ENCODE measurements at regions not wholly inside any gene's neighbourhood (a gene's known extent, or its start where the extent isn't known, plus 50 kb on each side); places are given as distances from the start of the nearest gene placed in this dataset.

GRCh38 chr20:17017232-17017631 is 209.6 kb upstream of the PCSK2 start:
- Histone ChIP-seq H3K36me3 (ENCODE audit: control insufficient read depth in 2 of 2, extremely low read depth in 1 of 2, insufficient read depth in 2 of 2, low read length in 2 of 2) (no peaks in the 10 kb centered on the region), H3K27ac (ENCODE audit: insufficient read depth, low read depth, low read length) (no peak overlapping the region), H3K79me2 (ENCODE audit: control insufficient read depth, insufficient read depth, low read length) (no peaks in the 10 kb centered on the region), H4K20me1 (replicated peaks; ENCODE audit: control insufficient read depth, extremely low read depth, insufficient read depth, low read length) (no peaks in the 10 kb centered on the region), H3K4me1 (ENCODE audit: control insufficient read depth, extremely low read depth, insufficient read depth, low read length) (no peaks in the 10 kb centered on the region), H3K9ac (replicated peaks; ENCODE audit: extremely low read depth, insufficient read depth, low read length) (no peak overlapping the region), H3K4me3 (replicated peaks in 1 of 3; ENCODE audit: insufficient read depth in 1 of 3, low read depth in 1 of 3, low read length in 3 of 3) (no peak overlapping the region), H3K4me2 (ENCODE audit: insufficient read depth, low read length) (no peak overlapping the region), H3K9me1 (replicated peaks; ENCODE audit: control insufficient read depth, extremely low read depth, insufficient read depth, low read length) (no peaks in the 10 kb centered on the region), H3K27me3 (ENCODE audit: control insufficient read depth in 2 of 2, insufficient read depth in 2 of 2, low read length in 2 of 2) (no peaks in the 10 kb centered on the region), H2AFZ (ENCODE audit: low read depth, low read length) (no peak overlapping the region), H3K9me3 (replicated peaks; ENCODE audit: control insufficient read depth, insufficient read depth, low read length) (peaks cover 4% of the 10 kb centered on the region)
- CTCF ChIA-PET, result no interaction called here
- no peak for FAIRE-seq
- POLR2A ChIA-PET, result no interaction called here
- TF ChIP-seq FOS (IDR thresholded peaks at IDR 0.05; ENCODE audit: borderline replicate concordance, insufficient read depth, low read length) (no peak), JUN (IDR thresholded peaks at IDR 0.05; ENCODE audit: borderline replicate concordance, insufficient read depth, insufficient read length, low read depth) (no peak), POLR2AphosphoS5 (IDR thresholded peaks at IDR 0.05; ENCODE audit: insufficient read depth, low read depth, low read length) (no peak), GATA2 (IDR thresholded peaks at IDR 0.05; ENCODE audit: insufficient read depth, insufficient read length, low read depth, low read length) (no peak), CTCF (IDR thresholded peaks at IDR 0.05; ENCODE audit: extremely low read depth in 1 of 2, insufficient read depth in 1 of 2, low read depth in 1 of 2, low read length in 2 of 2) (no peak)
- dilution Hi-C loops (cut with MboI; ENCODE audit: extremely low pct_ligation_motif_present, low sequenced_read_pairs), result no loop called here
- no TSS peak for BruUV-seq (replicated peaks)
- DNase-seq (ENCODE audit: low read depth, low spot score), result no peak
- intact Hi-C loops (cut with micrococcal nuclease), result no loop called here

GRCh38 chr20:17021481-17021880 is 205.4 kb upstream of the PCSK2 start:
- H3K36me3 ChIP-seq (ENCODE audit: control insufficient read depth in 2 of 2, extremely low read depth in 1 of 2, insufficient read depth in 2 of 2, low read length in 2 of 2), result no peaks in the 10 kb centered on the region
- no peaks in the 10 kb centered on the region for H3K27me3 ChIP-seq (ENCODE audit: control insufficient read depth in 2 of 2, insufficient read depth in 2 of 2, low read length in 2 of 2)
- no peaks in the 10 kb centered on the region for H3K79me2 ChIP-seq (ENCODE audit: control insufficient read depth, insufficient read depth, low read length)
- H3K9me1 ChIP-seq (replicated peaks; ENCODE audit: control insufficient read depth, extremely low read depth, insufficient read depth, low read length), result no peaks in the 10 kb centered on the region
- H3K4me3 ChIP-seq (replicated peaks in 1 of 3; ENCODE audit: insufficient read depth in 1 of 3, low read depth in 1 of 3, low read length in 3 of 3), result no peak overlapping the region
- H3K4me2 ChIP-seq (ENCODE audit: insufficient read depth, low read length), result no peak overlapping the region
- ChIA-PET POLR2A (no interaction called here), CTCF (no interaction called here)
- H2AFZ ChIP-seq (ENCODE audit: low read depth, low read length), result no peak overlapping the region
- H3K27ac ChIP-seq (ENCODE audit: insufficient read depth, low read depth, low read length), result no peak overlapping the region
- no peaks in the 10 kb centered on the region for H4K20me1 ChIP-seq (replicated peaks; ENCODE audit: control insufficient read depth, extremely low read depth, insufficient read depth, low read length)
- intact Hi-C loops (cut with micrococcal nuclease), result no loop called here
- dilution Hi-C loops (cut with MboI; ENCODE audit: extremely low pct_ligation_motif_present, low sequenced_read_pairs), result no loop called here
- H3K9ac ChIP-seq (replicated peaks; ENCODE audit: extremely low read depth, insufficient read depth, low read length), result no peak overlapping the region
- no TSS peak for BruUV-seq (replicated peaks)
- TF ChIP-seq GATA2 (IDR thresholded peaks at IDR 0.05; ENCODE audit: insufficient read depth, insufficient read length, low read depth, low read length) (no peak), EZH2 (IDR thresholded peaks at IDR 0.05; ENCODE audit: borderline replicate concordance, low read depth, low read length, severe bottlenecking) (no peak), POLR2A (IDR thresholded peaks at IDR 0.05; ENCODE audit: low read depth, low read length) (no peak), MYC (IDR thresholded peaks at IDR 0.05; ENCODE audit: low read depth, low read length) (no peak), CTCF (IDR thresholded peaks at IDR 0.05; ENCODE audit: extremely low read depth in 1 of 2, insufficient read depth in 1 of 2, low read depth in 1 of 2, low read length in 2 of 2) (no peak), JUN (IDR thresholded peaks at IDR 0.05; ENCODE audit: borderline replicate concordance, insufficient read depth, insufficient read length, low read depth) (no peak), FOS (IDR thresholded peaks at IDR 0.05; ENCODE audit: borderline replicate concordance, insufficient read depth, low read length) (no peak), POLR2AphosphoS5 (IDR thresholded peaks at IDR 0.05; ENCODE audit: insufficient read depth, low read depth, low read length) (no peak)
- TF ChIP-seq, protein P1, sequence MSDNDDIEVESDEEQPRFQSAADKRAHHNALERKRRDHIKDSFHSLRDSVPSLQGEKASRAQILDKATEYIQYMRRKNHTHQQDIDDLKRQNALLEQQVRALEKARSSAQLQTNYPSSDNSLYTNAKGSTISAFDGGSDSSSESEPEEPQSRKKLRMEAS (IDR thresholded peaks at IDR 0.05; ENCODE audit: insufficient read depth, insufficient read length), result no peak
- H3K9me3 ChIP-seq (replicated peaks; ENCODE audit: control insufficient read depth, insufficient read depth, low read length), result no peaks in the 10 kb centered on the region
- DNase-seq (ENCODE audit: low read depth, low spot score), result no peak
- H3K4me1 ChIP-seq (ENCODE audit: control insufficient read depth, extremely low read depth, insufficient read depth, low read length), result no peaks in the 10 kb centered on the region
- no peak for FAIRE-seq
